HuH-7 (cell line): ENCODE measurements at regions not wholly inside any gene's neighbourhood (a gene's known extent, or its start where the extent isn't known, plus 50 kb on each side); places are given as distances from the start of the nearest gene placed in this dataset.
"Not testable (repeated sequence)": the region's sequence is repeated elsewhere in the genome, so short reads cannot be mapped to it uniquely, and the experiment has no call there.

ENCODE experiments used
- DNase-seq: peaks from one replicate; pipeline ENCODE4 v3.0.0; 2011; ENCODE audit warnings: low spot score

DNA sequence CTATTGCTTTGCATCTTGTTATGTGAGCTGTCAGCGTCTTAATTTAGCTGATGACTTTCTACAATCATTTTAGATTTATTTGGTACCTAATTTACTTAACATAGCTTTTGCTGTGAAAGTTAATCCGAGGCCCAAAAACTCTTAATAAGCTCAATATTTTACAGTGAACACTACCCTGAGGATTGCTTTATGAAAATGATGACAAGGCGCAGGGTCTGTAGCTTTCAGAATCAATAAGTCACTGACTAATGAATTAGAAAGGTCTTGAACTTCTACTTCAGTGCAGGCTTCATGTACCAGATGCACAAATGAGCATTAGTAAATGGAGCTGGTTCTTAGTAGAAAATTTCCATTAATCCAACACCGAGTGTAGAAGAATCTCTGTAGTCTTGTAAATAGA lies 81.4 kb upstream of the ZNF366 start:
- no peak for DNase-seq

DNA sequence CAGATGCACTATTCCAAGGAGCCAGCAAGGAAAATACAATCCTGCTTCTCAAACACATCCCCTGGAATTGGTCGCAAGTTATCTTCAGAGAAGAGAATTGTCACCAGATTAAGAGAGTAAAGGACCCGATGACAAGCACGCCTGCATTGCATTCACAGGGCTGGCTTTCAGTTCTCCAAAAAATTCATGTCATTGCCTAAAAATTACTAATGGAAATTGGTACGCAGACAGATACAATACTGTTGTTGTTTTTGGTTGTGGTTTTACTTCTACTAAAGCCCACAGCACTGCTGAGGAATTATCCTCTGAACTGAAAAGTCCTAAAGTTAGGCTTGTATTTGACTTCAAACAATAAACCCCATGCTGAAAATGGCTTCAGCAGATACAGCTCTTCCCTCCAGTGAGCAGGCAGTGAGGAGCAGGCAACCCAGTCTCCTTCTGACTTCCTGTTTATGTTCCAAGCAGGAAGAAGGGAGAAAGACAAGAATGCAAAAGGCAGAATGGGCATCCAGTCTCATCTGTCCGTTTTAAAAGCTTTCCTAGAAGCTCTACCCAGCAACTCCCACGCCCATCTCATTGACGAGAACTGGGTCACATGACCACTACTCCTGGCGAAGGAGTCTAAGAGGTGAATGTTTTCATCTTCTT lies 80.6 kb upstream of the ZNF366 start:
- DNase-seq = no peak

- DNase-seq = no peak
These were observed 79.7 kb upstream of the ZNF366 start for GRCh38 chr5:72586788-72587530.

DNA sequence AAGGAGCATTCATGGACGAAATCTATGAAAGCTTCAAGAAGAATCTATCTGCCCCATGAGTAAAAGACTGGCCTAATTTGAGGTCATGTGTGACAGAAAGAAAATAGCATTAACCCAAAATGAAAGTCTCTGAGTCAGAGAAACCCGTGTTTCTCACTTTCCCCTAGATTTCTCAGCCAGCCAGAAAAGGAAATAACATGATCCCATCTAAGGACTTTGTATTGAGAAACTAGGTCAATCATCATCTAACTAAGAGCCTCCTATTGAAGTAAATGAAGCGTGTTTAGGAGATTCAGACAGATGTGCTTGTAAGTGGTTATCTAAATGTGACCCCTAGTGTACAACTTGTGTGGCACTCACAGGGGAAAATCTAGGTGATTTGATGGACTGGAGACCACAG lies 77.3 kb upstream of the ZNF366 start:
- DNase-seq = no peak

DNA sequence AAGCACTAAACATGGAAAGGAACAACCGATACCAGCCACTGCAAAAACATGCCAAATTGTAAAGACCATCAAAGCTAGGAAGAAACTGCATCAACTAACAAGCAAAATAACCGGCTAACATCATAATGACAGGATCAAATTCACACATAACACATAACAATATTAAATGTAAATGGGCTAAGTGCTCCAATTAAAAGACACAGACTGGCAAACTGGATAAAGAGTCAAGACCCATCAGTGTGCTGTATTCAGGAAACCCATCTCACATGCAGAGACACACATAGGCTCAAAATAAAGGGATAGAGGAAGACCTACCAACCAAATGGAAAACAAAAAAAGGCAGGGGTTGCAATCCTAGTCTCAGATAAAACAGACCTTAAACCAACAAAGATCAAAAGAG lies 72.1 kb upstream of the ZNF366 start:
- not testable (repeated sequence) for DNase-seq

DNA sequence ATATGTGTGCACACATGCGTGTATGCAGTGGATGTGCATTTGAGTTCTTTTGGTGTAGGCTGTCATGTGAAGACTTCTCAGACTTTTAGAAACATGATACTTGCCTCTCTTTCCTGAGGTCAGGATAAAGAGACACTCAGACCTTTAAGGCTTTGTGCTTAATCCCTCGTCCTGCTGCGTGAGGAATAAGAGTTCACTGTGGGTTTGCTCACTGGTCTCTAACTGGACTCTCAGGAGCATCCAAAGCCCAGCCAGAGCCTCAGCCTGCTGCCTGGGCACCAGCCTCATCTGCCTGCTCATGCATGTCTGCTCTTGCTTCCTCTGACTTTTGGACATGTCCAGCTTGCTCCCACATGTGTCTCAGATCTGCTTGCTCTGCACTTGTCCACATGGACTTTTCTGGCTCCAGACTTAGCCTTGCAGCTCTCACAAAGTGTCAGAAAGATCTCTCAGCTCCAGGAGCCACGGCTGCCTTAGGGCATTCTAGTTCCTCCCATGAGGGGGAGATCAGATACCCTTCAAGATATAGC lies 65.1 kb upstream of the ZNF366 start:
- no peak for DNase-seq

- DNase-seq = no peak
These were observed 62.3 kb upstream of the ZNF366 start for GRCh38 chr5:72569408-72569944.

DNA sequence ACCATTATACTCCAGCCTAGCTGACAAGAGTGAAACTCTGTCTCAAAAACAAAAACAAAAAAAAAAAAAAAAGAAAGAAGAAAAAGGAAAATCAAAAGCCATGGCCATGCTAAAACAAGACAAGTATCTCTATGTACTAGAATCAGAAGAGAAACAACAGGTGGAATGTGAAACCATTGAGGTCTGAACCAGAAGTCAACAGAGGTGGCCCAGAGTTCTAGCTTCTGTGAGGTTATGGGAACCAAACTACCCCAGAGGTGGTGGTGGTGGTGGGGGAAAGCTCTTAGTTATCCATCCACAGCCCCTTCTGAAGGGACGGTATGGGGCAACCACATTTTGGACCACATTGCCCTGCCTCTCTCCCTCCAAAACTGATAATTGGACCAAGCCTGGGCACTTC lies 59.5 kb upstream of the ZNF366 start:
- DNase-seq = no peak

- no peak for DNase-seq
These were observed 58.5 kb upstream of the ZNF366 start for GRCh38 chr5:72565513-72566289.

DNA sequence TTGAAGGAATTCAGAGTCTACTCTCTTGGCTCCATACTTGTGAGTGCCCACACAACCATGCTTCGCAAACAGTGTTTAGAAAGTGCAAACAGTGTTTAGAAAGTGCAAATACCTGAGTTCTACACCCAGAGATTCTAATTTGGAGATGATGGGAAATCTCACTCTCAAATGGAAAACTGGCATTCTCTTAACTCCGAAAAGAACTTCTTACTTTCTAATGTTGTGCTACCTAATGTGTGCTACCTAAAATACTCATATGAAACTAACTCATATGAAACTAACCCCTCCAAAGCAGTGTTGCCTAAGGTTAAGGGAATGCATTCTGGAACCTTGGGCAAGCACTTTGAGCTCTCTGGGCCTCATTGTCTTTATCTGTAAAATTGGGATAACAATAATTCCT lies 55.5 kb upstream of the ZNF366 start:
- DNase-seq = no peak

GRCh38 chr5:72561148-72561972 lies 54.1 kb upstream of the ZNF366 start:
- DNase-seq = no peak

GRCh38 chr5:72559866-72560766 lies 52.9 kb upstream of the ZNF366 start:
- DNase-seq = no peak

GRCh38 chr5:72558383-72558782 lies 51.2 kb upstream of the ZNF366 start:
- no peak for DNase-seq

GRCh38 chr5:72558046-72558336 lies 50.8 kb upstream of the ZNF366 start:
- no peak for DNase-seq

GRCh38 chr5:72557167-72558045 lies 50.2 kb upstream of the ZNF366 start:
- DNase-seq = no peak
